Transverse colon (tissue), 4 donors: ENCODE measurements at regions not wholly inside any gene's neighbourhood (a gene's known extent, or its start where the extent isn't known, plus 50 kb on each side); places are given as distances from the start of the nearest gene placed in this dataset.

ENCODE experiments used
- DNase-seq: peaks from one replicate; pipeline ENCODE4 v3.0.0-alpha.2; 2019
- H3K27ac ChIP-seq, 4 donors: fragments of 200-600 bp; sonication (generic); 2 replicates each; pipeline ENCODE4 v1.5.1; 2016 to 2018; ENCODE audit warnings: inconsistent platforms in 4 of 4
- H3K27me3 ChIP-seq: fragments of 200-600 bp; sonication (generic); 2 replicates; pipeline ENCODE4 v1.5.1; 2017; ENCODE audit warnings: inconsistent platforms
- H3K36me3 ChIP-seq, 4 donors: fragments of 200-600 bp; sonication (generic); 2 replicates each; pipeline ENCODE4 v1.5.1; 2017 to 2019; ENCODE audit warnings: inconsistent platforms in 4 of 4
- H3K4me1 ChIP-seq, 4 donors: fragments of 200-600 bp; sonication (generic); 2 replicates each; pipeline ENCODE4 v1.5.1; 2017 to 2020; ENCODE audit warnings: inconsistent platforms in 4 of 4
- H3K4me3 ChIP-seq, 4 donors: fragments of 200-600 bp; sonication (generic); 1 replicate in 1 of 4; 2 replicates in 3 of 4; pipeline versions ENCODE4 v1.5.1 to v1.6.1; 2017 to 2019; ENCODE audit warnings: inconsistent platforms in 4 of 4
- H3K9me3 ChIP-seq, 2 donors: fragments of 200-600 bp; sonication (generic); 2 replicates each; pipeline ENCODE4 v1.5.1; 2017 to 2019; ENCODE audit warnings: inconsistent platforms in 2 of 2
- EP300 ChIP-seq: sonication (generic); formaldehyde crosslinking; IDR thresholded peaks from one replicate; pipeline ENCODE4 v1.6.1; 2017; ENCODE audit warnings: antibody characterized with exemption, low read depth
- POLR2A ChIP-seq: fragments of 450-650 bp; IDR thresholded peaks from one replicate; pipeline ENCODE4 v1.6.1; 2016; ENCODE audit warnings: antibody characterized with exemption, mild to moderate bottlenecking, moderate library complexity
- POLR2AphosphoS5 ChIP-seq, 3 donors: sonication (generic); formaldehyde crosslinking; IDR thresholded peaks; one replicate each; pipeline ENCODE4 v1.6.1; 2016; ENCODE audit warnings: antibody characterized with exemption in 3 of 3
- WGBS, 2 donors: methylation state at CpG; one replicate each; pipeline ENCODE4 v1.1.5; 2018; ENCODE audit warnings: low coverage in 1 of 2; 5-methylcytosine and 5-hydroxymethylcytosine counted together
- in situ Hi-C, 4 donors: fragments of 200-750 bp; cut with MboI; loops; one replicate each; pipeline versions ENCODE4 v1.15.0 to v1.15.1; 2017; ENCODE audit warnings: low sequenced_read_pairs in 3 of 4, low pct_ligation_motif_present in 1 of 4, low pct_unique_long_range_greater_than_20kb in 1 of 4
- intact Hi-C: fragments of 100-400 bp; cut with DNase I; formaldehyde crosslinking; loops from one replicate; pipeline ENCODE4 v1.15.1; 2023; ENCODE audit warnings: low total_unique reads
- TF ChIP-seq, protein P1 (sequence below), 5 experiments: fragments of 200-600 bp in 3 of 5; fragments of 450-650 bp in 2 of 5; sonication (generic) in 3 of 5; IDR thresholded peaks; 1 replicate in 2 of 5; 2 replicates in 3 of 5; pipeline ENCODE4 v1.5.1; 2016 to 2017; ENCODE audit warnings: antibody characterized with exemption in 5 of 5, inconsistent platforms in 3 of 5, mild to moderate bottlenecking in 2 of 5, moderate library complexity in 1 of 5

DNA sequence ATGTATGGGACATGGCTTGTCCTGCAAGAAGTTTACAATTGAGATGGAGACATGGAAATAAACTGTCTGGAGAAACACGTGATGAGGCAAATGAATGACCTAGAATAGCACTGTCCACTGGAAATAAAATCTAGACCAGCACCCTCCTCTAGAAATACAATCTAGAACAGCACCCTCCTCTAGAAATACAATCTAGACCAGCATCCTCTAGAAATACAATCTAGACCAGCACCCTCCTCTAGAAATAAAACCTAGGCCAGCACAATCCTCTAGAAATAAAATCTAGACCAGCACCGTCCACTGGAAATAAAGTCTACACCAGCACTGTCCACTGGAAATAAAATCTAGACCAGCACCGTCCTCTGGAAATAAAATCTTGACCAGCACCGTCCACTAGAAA lies 69.2 kb upstream of the RFLNA start:
- Histone ChIP-seq H3K4me1 (no peaks in the 10 kb centered on the region), H3K4me3 (no peak overlapping the region), H3K9me3 (no peaks in the 10 kb centered on the region), H3K27me3 (no peaks in the 10 kb centered on the region), H3K36me3 (no peaks in the 10 kb centered on the region), H3K27ac (no peak overlapping the region)
- in situ Hi-C loops (no loop called here), intact Hi-C loops (no loop called here)
- no peak for DNase-seq
- WGBS, 2 donors: 80 to 90% methylated on average over 2 to 4 of the region's 4 CpGs
- no peak for TF ChIP-seq POLR2A
- no peak for TF ChIP-seq POLR2AphosphoS5 (IDR thresholded peaks at IDR 0.05)
- TF ChIP-seq, protein P1, sequence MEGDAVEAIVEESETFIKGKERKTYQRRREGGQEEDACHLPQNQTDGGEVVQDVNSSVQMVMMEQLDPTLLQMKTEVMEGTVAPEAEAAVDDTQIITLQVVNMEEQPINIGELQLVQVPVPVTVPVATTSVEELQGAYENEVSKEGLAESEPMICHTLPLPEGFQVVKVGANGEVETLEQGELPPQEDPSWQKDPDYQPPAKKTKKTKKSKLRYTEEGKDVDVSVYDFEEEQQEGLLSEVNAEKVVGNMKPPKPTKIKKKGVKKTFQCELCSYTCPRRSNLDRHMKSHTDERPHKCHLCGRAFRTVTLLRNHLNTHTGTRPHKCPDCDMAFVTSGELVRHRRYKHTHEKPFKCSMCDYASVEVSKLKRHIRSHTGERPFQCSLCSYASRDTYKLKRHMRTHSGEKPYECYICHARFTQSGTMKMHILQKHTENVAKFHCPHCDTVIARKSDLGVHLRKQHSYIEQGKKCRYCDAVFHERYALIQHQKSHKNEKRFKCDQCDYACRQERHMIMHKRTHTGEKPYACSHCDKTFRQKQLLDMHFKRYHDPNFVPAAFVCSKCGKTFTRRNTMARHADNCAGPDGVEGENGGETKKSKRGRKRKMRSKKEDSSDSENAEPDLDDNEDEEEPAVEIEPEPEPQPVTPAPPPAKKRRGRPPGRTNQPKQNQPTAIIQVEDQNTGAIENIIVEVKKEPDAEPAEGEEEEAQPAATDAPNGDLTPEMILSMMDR (IDR thresholded peaks at IDR 0.05): no peak

DNA sequence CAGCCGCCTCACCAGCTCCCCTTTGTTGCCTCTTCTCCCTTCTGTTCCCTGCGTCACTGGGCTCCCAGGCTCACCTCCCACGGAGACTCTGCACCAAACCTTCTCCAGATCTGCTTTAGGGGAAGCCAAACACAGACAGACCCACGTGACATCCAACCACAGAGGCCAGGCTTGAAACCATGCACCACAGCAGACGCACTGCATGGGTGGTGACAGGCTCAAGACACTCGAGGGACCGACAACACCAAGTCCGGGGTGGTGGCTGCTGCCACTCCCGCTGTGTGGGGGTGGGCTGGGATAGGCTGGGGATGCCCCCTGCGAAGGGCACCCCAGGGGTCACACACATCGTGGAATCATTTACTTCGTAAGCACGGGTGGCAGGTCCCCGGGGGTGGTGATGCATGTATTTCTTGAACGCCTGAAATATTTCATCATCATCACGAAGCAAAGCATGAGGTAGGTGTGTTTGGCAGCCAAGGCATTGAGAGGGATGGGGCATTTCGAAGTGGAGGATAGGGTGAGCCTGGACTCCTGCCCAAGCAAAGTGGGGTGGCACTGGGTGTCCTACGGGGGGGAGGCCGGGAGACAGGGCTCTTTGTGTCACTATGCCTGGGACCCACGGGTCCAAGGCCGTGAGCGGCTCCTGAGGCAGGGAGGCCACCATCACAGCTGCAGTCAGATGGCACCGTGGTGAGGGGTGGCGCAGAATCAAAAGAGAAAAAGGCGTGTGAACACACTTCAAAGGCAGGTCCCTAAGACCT lies 66.8 kb upstream of the RFLNA start:
- in situ Hi-C loops: no loop called here
- H3K4me3 ChIP-seq: no peak overlapping the region
- no peak for DNase-seq
- no peaks in the 10 kb centered on the region for H3K27me3 ChIP-seq
- TF ChIP-seq, protein P1 (IDR thresholded peaks at IDR 0.05): no peak
- TF ChIP-seq POLR2AphosphoS5 (IDR thresholded peaks at IDR 0.05) (no peak), POLR2A (no peak), EP300 (no peak)
- H3K27ac ChIP-seq: no peak overlapping the region
- peaks cover 0 to 19% (median 15%) of the 10 kb centered on the region in 4 donors for H3K4me1 ChIP-seq
- H3K9me3 ChIP-seq: no peaks in the 10 kb centered on the region
- intact Hi-C loops: no loop called here
- H3K36me3 ChIP-seq: no peaks in the 10 kb centered on the region
- 87% methylated on average over 25 of the region's 25 CpGs; no CpG with 5 or more reads in 1 of the 2 donors for WGBS, 2 donors

DNA sequence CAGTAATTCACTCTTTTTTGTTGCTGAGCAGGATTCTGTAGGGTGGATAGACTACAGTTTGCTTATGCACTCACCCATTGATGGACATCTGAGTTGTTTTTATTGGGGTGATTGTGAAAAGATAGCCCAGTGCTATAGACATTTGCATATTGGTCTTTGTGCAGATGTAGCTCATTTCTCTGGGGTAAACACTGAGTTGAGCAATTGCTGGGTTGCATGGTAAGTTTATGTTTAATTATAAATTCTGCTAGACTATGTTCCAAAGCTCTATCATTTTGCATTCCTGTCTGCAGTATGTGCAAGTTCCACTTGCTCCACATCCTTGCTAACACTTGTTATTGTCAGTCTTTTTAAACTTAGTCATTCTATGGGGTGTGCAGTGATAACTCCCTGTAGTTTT lies 65.4 kb upstream of the RFLNA start:
- TF ChIP-seq EP300 (no peak), POLR2A (no peak), POLR2AphosphoS5 (IDR thresholded peaks at IDR 0.05) (no peak)
- TF ChIP-seq, protein P1 (IDR thresholded peaks at IDR 0.05): no peak
- H3K27ac ChIP-seq: no peak overlapping the region
- no peaks in the 10 kb centered on the region for H3K27me3 ChIP-seq
- intact Hi-C loops (no loop called here), in situ Hi-C loops (no loop called here)
- peaks cover 0 to 27% (median 19%) of the 10 kb centered on the region in 4 donors for H3K4me1 ChIP-seq
- no peaks in the 10 kb centered on the region for H3K36me3 ChIP-seq
- no peak overlapping the region for H3K4me3 ChIP-seq
- no peak for DNase-seq
- H3K9me3 ChIP-seq: no peaks in the 10 kb centered on the region

DNA sequence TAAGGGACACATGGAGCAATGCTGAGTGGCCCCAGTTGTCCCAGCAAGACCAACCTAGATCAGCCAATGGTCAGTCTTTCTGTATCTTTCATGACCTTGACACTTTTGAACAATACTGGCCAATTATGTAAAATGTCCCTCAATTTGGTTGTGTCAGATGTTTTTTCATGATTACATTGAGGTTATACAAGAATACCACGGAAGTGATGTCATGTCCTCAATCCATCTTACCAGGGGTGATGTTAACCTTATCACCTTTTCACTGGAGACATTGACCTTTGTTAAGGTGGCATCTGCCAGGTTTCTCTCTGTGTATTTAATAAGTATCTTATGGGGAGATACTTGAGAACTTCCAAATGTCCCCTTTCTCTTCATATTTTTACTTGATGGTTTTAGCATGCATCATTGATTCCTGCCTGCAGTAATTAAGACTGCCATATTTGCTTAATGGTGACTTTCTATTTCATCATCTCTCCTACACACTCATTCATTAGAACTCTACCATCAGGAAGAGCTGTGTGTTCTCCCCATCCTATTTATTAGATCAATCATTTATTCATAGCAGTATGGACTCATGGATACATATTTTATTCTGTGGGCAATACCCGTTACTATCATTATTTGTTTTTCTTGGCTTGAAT lies 64.7 kb upstream of the RFLNA start:
- whole genome bisulfite sequencing, 2 donors: 85 to 90% methylated on average over 1 to 2 of the region's 2 CpGs
- Histone ChIP-seq H3K4me3 (no peak overlapping the region), H3K36me3 (no peaks in the 10 kb centered on the region), H3K4me1 (peaks cover 0 to 27% (median 19%) of the 10 kb centered on the region in 4 donors), H3K9me3 (no peaks in the 10 kb centered on the region), H3K27ac (no peak overlapping the region), H3K27me3 (no peaks in the 10 kb centered on the region)
- intact Hi-C loops: no loop called here
- in situ Hi-C loops: no loop called here
- DNase-seq: no peak
- TF ChIP-seq POLR2A: no peak
- TF ChIP-seq EP300: no peak
- TF ChIP-seq, protein P1 (IDR thresholded peaks at IDR 0.05): no peak
- TF ChIP-seq POLR2AphosphoS5 (IDR thresholded peaks at IDR 0.05): no peak
